ENCODE measurements at regions not wholly inside any gene's neighbourhood (a gene's known extent, or its start where the extent isn't known, plus 50 kb on each side); places are given as distances from the start of the nearest gene placed in this dataset.
"Not testable (repeated sequence)": the region's sequence is repeated elsewhere in the genome, so short reads cannot be mapped to it uniquely, and the experiment has no call there.

DNA sequence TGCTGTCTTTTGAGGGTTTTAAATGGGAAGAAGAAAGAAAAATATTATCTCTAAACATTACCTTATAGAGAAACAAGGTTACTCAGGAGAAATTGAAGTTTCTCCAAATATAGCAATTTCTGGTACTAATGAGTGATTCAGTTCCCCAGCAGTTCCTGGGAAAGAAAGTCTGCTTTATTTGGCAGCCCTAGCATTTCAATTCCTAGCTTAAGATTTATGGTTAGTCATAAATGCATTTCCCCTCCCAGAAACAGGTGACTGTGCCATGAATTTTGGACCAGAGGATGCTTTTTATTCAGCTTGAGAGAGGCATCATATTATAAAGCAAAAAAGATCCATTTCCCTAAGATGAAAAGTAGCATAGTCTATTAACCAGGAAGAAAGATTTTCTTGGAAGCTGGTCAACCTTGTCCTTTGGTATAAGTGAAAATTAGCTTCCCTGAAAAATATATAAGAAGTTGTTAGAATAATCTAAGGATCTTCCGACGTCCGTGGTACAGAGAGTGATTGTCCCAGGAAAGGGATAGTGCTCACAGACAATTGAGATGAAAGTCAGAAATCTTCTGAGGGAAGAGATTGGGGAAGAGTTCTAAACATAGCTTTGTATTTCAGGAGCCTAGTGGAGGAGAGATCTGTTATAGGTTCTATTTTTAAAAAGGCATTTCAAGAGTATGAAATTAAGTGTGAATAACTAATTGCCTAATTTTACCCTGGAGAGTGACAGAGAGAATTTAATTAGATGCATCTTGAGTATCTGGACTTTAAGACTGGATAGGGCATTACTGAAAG is 164.9 kb downstream of the ESM1 start:
- DNase-seq: no peak

DNA sequence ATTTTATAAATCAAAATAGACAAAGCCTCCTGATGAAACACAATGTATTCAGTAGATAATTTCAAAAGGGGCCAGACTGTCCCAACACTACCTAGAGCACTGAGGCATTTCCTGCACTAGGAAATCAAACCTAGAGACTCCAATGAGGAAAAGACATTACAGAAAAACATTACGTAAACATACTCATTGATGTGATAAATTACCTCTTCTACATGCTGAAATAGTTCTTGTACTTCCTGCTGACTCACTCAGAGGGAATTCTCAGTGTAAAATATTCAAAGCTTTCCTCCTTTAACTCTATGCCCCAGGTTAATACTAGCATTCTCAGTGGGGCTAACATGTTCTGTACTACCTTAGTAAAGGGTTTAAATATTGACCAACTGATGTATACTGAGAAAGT is 178.0 kb downstream of the ESM1 start:
- no peak for DNase-seq

DNA sequence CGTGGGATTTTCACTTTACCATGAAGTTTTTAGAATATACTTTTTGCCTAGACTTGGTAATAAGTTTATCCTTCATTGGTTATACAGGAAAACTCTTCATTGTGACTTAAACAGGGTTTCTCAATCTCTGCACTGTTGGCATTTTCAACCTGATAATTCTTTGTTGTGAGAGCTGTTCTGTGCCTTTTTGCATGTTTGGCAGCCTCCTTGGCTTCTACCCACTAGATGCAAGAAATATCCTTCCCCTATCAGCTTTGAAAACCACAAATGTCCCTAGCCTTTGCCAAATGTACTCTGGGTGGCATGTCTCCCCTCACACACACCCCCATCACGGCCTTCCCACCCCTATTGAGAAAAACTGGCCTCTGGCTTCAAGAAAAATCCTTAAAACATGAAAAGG is 180.9 kb downstream of the ESM1 start:
- DNase-seq: no peak

DNA sequence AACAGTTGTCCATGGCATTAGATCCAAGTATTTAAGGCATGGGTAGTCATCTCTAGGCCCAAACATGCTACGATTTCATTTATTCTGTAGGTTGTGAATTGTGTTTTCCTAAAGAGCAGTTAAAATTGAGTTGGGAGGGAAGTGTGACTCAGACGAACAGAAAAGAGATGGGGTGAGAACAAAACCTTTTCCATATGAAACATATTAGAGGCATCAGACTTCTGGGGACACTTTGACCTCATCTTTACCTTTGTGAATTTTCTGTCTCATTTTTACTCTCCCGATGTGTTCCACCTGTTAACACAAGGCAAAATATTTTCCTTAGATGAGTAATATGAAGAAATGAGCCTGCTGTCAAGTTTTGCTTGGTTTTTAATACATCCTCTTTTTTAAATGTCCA is 181.3 kb downstream of the ESM1 start:
- DNase-seq: no peak

DNA sequence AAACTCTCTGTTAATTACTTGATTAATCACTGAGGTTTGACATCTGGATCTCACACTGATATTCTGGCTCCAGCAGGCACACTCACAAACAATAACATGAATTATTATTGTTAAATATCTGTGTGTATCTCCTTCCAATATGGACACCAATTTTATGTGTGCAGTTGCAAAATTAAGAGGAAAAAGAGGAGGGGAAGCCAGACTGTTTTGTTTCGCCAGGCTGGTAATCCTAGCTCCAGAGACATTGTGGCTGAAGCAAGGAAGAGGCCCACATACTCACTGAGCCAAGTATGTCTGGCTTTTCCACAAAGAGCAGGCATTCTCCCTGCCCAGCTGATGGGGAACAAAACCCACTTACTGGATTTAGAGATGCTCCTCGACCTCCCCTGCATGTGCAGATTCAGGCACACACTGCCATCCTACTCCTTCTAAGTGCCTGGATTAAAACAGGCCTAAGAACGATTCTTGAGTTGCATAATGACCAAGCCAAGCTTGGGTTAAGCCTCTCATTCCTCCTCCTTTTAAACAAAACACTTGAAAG is 181.9 kb downstream of the ESM1 start:
- DNase-seq: no peak

DNA sequence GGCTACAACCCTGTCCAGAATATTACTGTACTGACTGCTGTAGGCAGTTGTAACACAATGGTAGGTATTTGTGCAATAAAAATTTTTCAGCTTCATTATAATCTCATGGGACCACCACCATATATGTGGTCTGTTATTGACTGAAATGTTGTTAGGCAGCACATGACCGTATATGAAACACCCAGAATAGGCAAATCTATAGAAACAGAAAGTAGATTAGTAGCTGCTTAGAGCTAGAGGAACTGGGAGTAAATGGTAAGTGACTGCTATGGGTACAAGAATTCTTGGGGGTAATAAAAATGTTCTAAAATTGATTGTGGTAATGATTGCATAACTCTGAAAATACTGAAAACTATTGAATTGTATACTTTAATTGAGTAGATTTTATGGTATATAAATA is 185.7 kb downstream of the ESM1 start:
- DNase-seq: no peak

DNA sequence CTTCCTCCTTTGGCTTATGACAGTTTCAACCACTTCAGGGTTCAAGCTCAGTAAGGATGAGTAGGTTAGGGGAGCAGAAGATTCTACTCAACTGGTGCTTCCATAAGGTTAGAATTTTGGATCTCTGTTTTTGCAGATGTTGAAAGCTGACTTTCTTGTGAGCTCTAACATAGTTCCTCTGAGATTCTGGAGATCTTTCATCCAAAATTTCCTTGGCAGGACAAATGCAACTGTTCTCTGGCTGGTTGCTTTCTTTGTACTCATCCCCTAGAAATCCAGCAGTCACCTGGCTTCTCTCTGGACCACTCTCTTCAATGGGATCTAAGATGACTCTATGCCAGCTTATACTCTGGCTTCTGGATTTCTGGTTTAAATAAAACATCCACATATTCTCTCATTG is 189.6 kb downstream of the ESM1 start:
- DNase-seq: no peak

DNA sequence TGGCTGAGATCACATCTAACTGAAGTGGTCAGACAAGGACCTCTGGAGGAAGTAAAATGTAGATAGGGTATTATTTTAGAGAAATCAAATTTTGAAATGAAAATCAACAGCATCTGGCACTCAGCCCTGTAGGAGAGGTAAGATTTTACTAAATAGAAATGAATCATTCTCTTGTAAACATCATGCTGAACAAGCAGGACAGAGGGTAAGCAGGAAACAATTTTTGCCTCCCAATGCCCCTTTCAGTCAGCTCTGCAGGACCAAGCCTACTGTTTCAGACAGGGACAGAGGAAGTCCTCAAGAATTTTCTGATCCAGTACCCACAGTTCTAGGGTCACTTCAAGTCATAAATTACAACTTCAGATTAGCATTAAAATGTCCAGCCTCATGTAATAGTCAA is 190.1 kb downstream of the ESM1 start:
- no peak for DNase-seq

DNA sequence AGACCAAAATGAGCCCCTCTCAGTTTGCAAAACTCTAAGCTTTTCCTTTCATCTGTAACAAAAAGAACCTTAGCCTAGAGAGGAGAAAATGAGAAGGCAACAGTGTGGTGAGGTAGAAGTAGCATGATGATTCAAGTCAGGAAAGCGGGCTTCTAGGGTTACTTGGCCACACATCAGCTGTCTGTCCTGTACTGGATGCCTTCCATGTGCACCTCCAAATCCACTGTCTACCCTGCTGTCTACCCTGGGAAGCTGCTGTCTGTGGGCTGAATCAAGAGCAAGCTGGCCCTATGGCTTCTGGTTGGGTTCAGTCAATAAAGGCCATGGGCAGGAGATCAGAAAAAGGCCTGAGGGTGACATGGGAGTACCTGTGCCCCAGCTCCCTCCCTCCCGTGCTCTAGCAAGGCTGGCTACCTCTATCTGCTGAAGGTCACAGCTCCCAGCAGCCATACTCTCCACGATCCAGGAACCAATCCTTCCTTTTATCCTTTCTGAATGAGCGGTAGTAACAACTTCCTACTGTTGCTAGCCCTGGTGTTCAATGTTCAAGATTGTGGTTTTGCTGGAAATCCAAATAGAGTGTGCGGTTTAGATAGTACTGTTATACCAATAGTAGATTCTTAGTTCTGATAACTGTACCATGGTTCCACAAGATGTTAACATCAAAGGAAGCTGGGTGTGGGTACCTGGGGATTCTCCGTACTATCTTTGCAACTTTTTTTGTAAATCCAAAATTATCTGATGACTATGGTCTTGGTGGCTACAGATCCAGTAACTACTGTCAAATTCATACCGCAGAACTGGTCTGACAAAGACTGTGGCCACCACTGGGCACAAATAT is 191.0 kb downstream of the ESM1 start:
- DNase-seq: no peak

DNA sequence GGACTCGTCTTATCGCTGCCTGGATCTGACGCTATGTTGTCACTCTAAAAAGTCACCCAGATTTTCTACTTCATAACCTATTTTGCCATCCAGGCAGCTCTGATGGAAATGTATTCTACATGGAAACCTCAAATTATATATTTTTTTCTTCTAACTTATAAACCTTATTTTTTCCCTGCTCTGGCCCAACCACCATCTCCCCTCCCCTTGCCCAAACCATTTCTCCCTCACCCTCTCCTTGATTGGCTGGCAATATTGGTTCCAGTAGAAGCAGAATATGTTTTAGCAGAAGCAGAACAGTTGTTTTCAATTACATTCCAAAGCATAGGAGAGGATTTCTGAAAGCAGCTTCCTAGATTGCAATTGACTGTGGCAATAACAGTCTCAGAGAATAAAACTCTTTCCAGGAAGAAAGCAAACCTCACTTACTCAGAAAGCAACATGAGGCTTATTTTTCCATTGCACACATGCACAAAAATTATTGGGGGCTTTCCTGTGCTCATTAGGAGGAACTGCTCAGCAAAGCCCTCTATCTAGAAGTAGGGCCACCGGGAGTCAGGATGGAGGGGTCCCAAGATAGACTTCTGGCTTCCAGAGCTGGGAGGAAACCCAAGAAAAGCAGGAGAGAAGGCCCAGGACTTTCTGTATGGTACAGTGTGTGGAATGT is 191.8 kb downstream of the ESM1 start:
- DNase-seq: no peak

DNA sequence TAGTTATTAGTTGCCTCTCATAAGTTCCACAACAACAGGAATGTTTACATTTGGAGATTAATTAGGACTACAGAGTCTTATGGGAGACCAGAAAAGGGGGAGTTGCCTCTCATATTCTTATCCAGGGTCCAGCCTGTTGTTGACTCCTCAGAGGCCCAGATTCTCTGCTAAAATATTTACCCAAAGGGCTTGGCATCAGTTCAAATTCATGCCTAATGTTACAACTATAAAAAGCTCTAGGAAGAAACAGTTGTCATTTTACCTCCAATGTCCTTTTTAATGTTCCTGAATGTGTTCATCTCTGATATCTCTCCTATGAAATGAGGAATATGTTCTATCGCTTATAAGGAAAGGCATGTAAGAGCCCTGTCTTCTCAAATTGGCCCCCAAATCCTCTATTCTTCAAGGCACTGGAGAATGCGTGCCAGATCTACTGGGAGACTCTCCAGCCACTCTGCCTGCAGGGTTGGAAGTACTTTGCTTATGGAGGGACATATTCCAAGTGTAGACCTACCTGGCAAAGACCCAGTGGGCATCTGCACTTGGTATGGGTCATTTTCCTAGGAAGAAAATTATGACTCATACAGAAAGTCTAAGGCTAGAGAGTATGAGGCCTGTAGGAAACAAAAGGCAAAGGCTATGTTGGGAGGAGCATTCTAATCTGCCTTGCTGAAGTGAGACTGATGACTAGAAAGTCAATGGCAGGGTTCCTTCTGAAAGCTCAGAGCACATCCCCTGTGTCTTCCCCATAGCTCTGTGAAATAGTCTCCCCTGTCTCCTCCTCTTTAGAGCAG is 192.6 kb downstream of the ESM1 start:
- DNase-seq: no peak

DNA sequence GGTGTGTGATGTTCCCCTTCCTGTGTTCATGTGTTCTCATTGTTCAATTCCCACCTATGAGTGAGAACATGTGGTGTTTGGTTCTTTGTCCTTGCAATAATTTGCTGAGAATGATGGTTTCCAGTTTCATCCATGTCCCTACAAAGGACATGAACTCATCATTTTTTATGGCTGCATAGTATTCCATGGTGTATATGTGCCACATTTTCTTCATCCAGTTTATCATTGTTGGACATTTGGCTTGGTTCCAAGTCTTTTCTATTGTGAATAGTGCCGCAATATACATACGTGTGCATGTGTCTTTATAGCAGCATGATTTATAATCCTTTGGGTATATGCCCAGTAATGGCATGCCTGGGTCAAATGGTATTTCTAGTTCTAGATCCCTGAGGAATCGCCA is 197.5 kb downstream of the ESM1 start:
- not testable (repeated sequence) for DNase-seq

DNA sequence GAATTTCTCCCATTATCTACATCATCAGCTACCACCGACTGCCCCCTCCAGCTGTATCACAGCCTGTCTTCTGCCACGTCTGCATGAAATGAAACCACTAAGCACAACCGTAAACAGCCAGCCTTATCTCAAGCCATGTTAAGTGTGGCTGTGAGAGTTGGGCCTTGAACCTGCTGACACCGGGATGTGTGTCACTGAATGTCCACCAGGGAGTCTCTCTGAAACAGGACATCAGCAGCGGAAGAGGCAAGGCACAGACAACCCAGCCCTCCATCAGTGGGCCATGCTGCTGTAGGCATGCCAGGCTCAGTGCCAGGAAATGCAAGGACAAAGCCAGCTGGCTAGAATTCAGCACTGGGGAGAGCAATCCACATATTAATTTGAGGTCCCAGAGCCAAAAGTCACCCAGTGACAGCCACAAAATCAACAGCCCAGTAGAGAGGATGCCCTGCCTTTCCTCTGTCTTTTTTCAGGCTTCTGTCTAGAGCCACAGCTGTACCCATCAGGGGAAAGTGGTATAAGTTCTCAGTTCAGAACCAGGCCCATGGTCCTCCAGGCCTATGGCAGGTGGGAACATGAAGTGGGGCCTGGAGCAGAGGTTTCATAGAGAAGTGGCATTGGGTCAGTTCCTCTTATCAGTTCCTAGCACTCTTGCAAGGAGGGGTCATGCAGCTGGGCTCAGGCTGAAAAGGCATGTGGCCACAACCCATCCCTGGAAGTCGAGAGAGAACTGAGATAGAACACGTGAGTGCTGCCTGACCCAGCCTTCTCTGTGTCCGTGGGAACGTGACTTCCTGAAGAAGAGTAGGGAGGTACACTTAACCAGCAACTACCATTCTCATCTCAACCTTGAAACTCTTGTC is 199.4 kb downstream of the ESM1 start:
- DNase-seq: no peak

DNA sequence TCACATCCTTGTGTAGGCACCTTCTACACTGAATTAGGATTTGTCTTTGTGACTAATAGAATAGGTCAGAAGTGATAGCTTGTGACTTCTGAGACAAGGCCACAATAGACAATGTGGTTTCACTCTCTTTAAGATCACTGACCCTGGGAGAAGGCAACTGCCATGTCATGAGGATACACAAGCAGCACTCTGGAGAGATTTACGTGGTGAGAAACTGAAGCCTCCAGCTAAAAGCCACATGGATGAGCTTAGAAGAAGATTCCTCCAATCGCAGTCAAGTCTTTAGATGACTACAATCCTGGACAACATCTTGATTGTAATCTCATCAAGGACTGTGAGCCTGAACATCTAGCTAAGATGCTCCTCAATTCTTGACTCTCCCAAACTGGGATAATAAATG is 206.6 kb downstream of the ESM1 start:
- no peak for DNase-seq

DNA sequence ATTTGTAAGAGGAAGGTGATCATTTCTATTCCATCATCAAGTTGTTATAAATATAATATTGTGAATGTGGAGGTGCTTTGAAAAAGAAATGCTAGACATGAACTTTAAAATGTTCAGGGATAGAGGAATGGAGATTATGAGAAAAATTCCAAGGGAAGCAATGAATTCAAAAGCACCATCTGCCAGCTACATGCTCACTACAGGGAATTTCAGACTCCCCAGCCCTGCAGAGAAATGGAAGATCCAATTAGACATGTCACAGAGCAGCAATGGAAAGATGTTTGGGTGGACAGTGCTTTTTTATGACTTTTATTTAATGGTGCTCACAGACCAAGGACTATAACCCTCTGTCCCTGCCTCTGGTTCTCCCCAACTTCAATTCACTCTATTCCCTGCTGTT is 209.7 kb downstream of the ESM1 start:
- DNase-seq: no peak

DNA sequence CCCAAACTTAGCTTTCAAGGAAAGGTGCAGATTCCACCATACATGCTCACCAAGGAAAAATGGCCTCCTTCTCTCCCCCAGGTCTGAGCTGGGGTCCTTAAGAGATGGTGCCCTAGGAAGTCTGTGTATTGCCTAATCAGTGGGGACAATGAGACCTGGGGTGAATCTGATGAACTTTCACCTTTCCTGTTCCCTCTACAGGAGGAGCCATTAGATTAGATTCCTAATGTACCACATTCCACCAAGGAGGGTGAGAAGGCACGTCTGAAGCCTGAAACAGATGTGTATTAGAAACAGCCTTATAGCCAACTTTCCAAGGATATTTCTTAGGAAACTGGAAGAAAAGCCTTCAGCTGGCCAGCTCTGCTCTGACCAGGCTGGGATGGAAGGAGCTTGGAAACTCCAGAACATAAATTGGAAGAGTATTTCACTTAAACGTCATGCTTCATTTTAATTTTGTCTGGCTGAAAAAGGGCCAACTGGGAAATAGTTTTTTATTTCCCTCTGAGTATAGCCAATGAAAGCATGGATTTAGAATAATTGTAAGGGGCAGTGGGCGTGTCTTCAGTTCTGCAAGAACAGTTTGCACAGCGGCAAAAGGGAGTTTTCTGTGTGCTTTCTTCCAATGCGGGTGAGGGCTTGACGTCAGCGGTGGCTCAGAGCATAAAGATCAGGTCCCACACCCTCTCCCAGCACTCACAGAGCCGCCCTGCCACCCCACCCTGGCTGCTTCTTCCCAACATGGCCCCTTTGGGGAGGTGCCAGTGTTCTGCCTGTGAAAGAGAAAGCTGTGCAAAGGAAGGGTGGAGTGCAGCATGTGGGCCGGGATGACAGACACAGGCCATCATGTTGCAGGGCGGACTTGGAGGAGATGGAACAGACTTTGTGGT is 210.9 kb downstream of the ESM1 start:
- no peak for DNase-seq

DNA sequence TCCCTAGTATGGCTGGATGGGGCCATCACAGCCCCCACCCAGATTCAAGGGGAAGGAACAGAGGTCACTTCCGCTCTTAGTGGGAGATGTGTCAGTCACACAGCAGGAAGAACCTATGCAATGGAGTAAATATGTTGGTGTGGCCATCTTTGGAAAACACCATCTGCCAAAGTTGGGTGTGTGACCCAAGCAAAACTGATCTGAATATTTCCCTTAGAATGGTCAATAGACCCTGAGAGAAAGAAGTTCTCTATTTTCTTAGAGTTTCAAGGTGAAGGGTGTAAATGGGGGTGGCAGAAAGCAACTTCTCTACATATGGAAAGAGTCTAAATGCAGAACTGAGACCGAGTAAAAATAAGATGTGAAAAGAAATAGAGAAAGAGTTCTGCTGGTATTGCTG is 212.7 kb downstream of the ESM1 start:
- no peak for DNase-seq

DNA sequence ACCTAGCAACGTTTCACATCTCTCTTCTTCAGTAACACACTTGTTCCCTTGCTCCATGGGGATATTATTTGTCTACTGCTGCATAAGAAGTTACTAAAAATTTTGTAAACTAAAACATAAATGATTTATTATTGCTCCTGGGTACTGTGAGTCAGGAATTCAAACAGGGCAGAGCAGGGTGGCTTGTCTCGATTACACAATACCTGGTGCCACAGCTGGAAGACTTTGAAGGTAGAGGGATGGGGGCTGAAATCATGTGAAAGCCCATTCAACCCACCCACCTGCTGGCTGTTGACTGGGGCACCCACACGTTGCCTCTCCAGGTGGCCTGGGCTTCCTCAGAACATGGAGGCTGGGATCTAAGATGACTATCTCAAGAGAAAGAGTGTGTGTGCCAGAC is 213.2 kb downstream of the ESM1 start:
- no peak for DNase-seq

DNA sequence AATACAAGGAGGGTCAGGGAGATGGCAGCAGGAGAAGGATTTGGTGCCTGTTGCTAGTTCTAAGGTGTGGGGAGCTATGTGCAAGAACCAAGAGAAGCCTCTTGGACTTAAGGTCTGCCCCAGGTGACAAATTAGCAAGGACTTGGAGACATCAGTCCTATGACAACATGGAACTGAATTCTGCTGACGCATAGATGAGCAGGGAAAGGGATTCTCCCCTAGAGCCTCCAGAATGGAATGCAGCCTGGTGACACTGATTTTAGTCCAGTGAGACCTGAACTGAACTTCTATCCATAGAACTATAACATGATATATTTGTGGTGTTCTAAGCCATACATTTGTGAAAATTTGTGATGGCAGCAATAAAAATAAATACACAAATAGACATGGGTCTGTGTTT is 215.6 kb downstream of the ESM1 start:
- no peak for DNase-seq

DNA sequence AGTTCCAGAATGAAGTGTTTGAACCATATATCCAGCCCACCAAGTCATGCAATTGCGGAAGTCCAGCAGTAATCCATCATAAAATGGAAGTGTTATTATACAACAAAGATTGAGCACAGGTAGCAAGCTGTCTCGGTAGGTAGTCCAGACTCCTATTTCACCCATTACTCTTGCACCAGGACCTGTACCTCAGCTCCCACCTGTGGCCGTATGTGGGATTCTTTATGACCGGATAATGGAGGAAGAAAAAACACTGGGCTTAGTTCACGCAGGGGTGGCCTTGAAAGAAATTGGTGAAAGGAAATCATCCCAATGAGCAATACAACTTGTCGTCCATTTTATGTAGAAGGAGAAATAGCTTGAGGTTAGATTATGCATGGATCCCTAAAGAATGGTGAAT is 216.3 kb downstream of the ESM1 start:
- no peak for DNase-seq

DNA sequence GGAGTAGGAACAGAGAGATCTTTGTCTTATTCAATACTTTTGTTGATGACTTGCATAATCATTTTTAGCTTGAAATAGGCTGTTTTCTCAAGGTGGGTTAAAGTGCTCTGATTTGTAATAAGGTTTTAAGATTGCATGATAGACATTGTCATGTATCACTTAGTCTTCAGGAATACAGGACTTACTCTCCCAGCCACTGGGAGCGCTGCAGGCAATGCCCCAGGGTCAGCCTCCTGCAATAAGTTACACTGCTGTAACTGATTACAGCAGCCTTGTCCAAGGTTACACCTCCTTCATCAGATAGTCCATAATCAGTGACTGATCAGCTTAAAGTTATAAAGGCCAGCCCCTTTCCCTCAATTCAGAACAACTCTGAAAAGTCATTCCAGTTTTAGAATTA is 218.6 kb downstream of the ESM1 start:
- DNase-seq: no peak

All from activated effector memory CD4-positive, alpha-beta T cell treated with anti-CD3 and anti-CD28 coated beads, Interleukin-2, amount 50 U/mL, for 16 hours (primary cell).